OCI-LY7 (cell line): ENCODE measurements at regions not wholly inside any gene's neighbourhood (a gene's known extent, or its start where the extent isn't known, plus 50 kb on each side); places are given as distances from the start of the nearest gene placed in this dataset.

Source experiments
- CTCF ChIP-seq: fragments of 200-600 bp; sonication (generic); conservative IDR thresholded peaks from 2 replicates; pipeline ENCODE4 v1.5.1; 2014; ENCODE audit warnings: mild to moderate bottlenecking, antibody characterized with exemption, low read length, moderate library complexity, mixed read lengths
- EZH2phosphoT487 ChIP-seq: fragments of 200-600 bp; sonication (generic); IDR thresholded peaks from 2 replicates; pipeline ENCODE4 v1.6.1; 2018; ENCODE audit warnings: low read depth, borderline replicate concordance, mild to moderate bottlenecking, mixed run types, antibody characterized with exemption, low read length, moderate library complexity, mixed read lengths

GRCh38 chr6:113271437-113271836 is 585.7 kb upstream of the MARCKS start:
- no peak for TF ChIP-seq CTCF
- TF ChIP-seq EZH2phosphoT487 = no peak
